Erythroblast (primary cell): ENCODE measurements at regions not wholly inside any gene's neighbourhood (a gene's known extent, or its start where the extent isn't known, plus 50 kb on each side); places are given as distances from the start of the nearest gene placed in this dataset.

Source experiments
- DNase-seq, 2 experiments: peaks; one replicate each; lab custom pipeline; 2025; lab: John Stamatoyannopoulos, UW
- GATA1 ChIP-seq: IDR thresholded peaks from 2 replicates; pipeline ENCODE4 v1.6.1; 2011; ENCODE audit warnings: low read depth, mild to moderate bottlenecking, control low read depth, low read length, moderate library complexity
- POLR2A ChIP-seq: IDR thresholded peaks from 2 replicates; pipeline ENCODE4 v1.6.1; 2011; ENCODE audit warnings: mild to moderate bottlenecking, low read length

DNA sequence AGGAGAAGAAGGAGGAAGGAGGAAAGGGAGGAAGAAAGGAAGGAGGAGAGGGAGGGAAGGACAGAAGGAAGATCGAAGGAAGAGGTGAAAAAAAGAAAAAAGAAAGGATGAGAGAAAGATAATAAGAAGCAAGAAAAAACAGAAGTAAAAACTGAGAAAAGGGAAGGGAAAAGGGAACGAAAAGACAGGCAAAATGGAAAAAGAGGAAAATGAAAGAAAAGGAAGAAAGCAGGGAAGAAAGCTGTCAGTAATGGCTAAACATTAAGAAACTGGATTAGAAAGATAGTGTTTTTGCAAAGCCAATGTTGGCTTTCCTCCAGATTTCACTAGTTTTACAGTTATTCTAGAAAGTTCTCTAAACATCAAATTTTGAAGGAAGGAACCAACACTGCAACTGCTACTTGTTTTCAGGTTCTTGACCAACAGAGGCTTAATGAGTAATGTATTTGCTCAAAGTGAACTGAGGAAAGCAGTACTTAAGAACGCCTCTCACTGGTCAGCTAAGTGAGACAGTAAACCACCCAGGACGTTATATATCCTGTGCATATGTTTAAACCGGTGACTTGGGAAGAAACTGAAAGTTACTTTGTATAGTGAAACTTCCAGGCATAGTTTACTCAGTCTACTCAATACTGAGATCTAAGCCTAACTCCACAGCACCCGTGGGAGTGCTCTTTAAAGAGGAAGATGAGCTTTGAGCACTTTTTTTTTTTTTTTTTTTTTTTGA lies 286.2 kb upstream of the TRIB2 start:
- TF ChIP-seq GATA1: no peak
- peak; percentile 7 to 20 for DNase-seq

GRCh38 chr2:12432985-12433625 lies 283.6 kb upstream of the TRIB2 start:
- no peak for DNase-seq
- no peak for TF ChIP-seq GATA1
- TF ChIP-seq POLR2A: no peak

- TF ChIP-seq POLR2A (no peak), GATA1 (no peak)
- peak in 1 of 2 experiments; percentile 43 for DNase-seq
Observed at GRCh38 chr2:12433626-12433990, 283.1 kb upstream of the TRIB2 start.

DNA sequence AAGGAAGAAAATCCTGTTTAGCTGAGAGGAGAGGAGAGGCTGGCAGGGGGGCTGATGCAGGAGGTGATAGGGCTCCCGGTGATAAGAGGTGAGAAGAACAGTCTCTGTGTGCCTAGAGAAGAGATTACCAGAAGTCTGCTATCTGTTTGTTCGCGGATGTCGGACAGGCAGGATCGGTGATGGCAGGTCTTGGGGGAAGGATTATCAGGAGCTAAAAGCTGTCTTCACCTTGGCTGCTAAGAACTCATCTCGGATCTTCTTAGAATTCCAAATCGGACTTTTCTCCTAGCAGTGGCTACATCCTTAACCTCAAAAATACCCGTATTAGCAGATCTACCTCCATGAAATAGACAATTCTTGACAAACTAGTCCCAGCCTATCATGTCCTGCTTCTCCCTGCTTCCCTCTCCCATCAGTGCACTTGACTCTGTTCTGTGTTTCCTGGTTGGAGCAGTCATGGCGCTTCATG lies 282.1 kb upstream of the TRIB2 start:
- TF ChIP-seq POLR2A (no peak), GATA1 (no peak)
- DNase-seq: peak in 1 of 2 experiments; percentile 48

- no peak for DNase-seq
- TF ChIP-seq GATA1 (no peak), POLR2A (no peak)
Observed at GRCh38 chr2:12435430-12436222, 281.1 kb upstream of the TRIB2 start.

GRCh38 chr2:12436483-12436882 lies 280.3 kb upstream of the TRIB2 start:
- TF ChIP-seq GATA1 (no peak), POLR2A (no peak)
- DNase-seq: peak in 1 of 2 experiments; percentile 6

GRCh38 chr2:12436935-12437561 lies 279.7 kb upstream of the TRIB2 start:
- TF ChIP-seq GATA1 (no peak), POLR2A (no peak)
- DNase-seq: peak; percentile 48 to 81

GRCh38 chr2:12440731-12441130 lies 276.0 kb upstream of the TRIB2 start:
- no peak for DNase-seq
- TF ChIP-seq GATA1 (no peak), POLR2A (no peak)

GRCh38 chr2:12441750-12442475 lies 274.8 kb upstream of the TRIB2 start:
- TF ChIP-seq GATA1: no peak
- no peak for TF ChIP-seq POLR2A
- peak in 1 of 2 experiments; percentile 39 for DNase-seq

GRCh38 chr2:12442476-12442847 lies 274.3 kb upstream of the TRIB2 start:
- TF ChIP-seq POLR2A (no peak), GATA1 (no peak)
- DNase-seq: no peak

- TF ChIP-seq POLR2A (no peak), GATA1 (no peak)
- peak; percentile 47 to 76 for DNase-seq
Observed at GRCh38 chr2:12448846-12449505, 267.8 kb upstream of the TRIB2 start.

DNA sequence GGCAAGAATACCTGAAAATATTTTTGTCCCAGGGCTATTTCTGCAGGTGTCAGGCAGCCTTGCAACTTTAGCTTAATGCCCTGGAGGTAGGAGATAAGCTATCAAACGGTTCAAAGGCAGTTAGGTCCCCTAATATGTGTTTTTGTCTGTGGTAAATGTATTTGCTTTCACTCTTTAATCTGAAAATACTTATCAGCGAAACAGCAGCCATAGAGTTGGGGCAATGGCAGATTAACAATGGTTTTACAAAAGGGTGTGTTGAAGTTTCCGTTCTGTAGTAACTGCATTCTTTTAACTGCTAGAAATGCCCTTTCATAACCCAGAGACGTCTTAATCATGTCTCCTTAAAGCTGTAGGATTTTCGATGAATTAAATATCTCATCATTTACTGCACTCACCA lies 265.0 kb upstream of the TRIB2 start:
- peak; percentile 78 to 92 for DNase-seq
- TF ChIP-seq GATA1 (no peak), POLR2A (peak; percentile 30)
